IPS-20b (cell line): ENCODE measurements at regions not wholly inside any gene's neighbourhood (a gene's known extent, or its start where the extent isn't known, plus 50 kb on each side); places are given as distances from the start of the nearest gene placed in this dataset.

Experiments
- H3K27ac ChIP-seq: one replicate; pipeline ENCODE4 v1.5.1; 2013; ENCODE audit warnings: low read length
- H3K27me3 ChIP-seq: 2 replicates; pipeline ENCODE4 v1.6.1; 2013; ENCODE audit warnings: mild to moderate bottlenecking, low read length, inconsistent platforms; ENCODE audit not compliant: insufficient read depth
- H3K36me3 ChIP-seq: 2 replicates; pipeline ENCODE4 v1.6.1; 2013; ENCODE audit warnings: low read depth, mild to moderate bottlenecking, inconsistent platforms, low read length, moderate library complexity; ENCODE audit not compliant: insufficient read depth
- H3K4me1 ChIP-seq: 2 replicates; pipeline ENCODE4 v1.6.1; 2013; ENCODE audit warnings: mild to moderate bottlenecking, control low read depth, inconsistent platforms, low read length, moderate library complexity; ENCODE audit not compliant: insufficient read depth
- H3K4me3 ChIP-seq: 2 replicates; pipeline ENCODE4 v1.5.1; 2013; ENCODE audit warnings: mild to moderate bottlenecking, low read length, inconsistent platforms
- H3K9ac ChIP-seq: 2 replicates; pipeline ENCODE4 v1.6.1; 2013; ENCODE audit warnings: low read depth, mild to moderate bottlenecking, inconsistent platforms, low read length, moderate library complexity
- H3K9me3 ChIP-seq: 2 replicates; pipeline ENCODE4 v1.6.1; 2013; ENCODE audit warnings: mild to moderate bottlenecking, low read depth, low read length, inconsistent platforms; ENCODE audit not compliant: insufficient read depth

DNA sequence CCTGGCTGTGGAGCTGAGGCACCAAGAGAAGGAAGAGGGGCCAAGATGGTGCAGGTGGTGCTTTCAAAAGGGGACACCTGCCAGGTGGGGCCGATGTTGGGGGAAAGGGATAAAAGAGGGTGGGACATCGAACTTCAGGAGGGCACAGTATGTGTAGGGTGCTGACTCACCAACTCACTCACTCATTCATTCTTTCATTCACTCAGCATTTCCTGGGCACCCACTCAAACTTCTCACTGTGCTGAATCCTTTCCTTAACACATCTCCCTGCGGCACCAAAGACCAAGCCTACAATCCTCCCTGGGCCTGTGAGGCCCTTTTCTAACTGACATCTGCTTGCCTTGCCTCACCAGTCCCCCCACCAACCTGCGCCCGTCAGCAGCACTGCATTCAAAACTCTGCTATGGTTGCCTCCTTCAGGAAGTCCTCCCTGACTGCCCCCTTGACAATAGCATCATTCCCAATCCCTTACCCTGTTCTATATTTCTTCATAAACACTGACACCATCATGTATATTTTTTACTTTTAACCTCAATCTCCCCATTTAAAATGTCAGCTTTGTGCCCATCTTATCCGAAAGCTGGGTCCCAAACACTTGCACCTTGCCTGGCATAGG is 246.6 kb downstream of the MN1 start:
- Histone ChIP-seq H3K27ac (no peak overlapping the region), H3K36me3 (no peaks in the 10 kb centered on the region), H3K4me3 (no peak overlapping the region)

DNA sequence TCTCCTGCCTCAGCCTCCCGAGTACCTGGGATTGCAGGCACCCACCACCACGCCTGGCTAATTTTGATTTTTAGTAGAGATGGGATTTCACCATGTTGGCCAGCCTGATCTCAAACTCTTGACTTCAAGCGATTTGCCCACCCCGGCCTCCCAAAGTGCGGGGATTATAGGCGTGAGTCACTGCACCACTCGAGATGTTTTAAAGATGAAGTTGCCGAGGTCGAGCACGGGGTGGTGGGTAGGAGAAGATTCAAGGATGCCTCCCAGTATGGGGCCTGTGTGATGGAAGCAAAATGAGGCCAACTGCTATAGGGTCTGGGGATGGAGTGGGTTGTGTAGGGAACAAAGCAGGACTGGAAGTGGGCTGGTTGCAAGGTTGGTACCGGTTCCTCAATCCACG is 245.2 kb downstream of the MN1 start:
- no peak overlapping the region for H3K9ac ChIP-seq
- peaks cover 6% of the 10 kb centered on the region; the same call in 1 of the 2 replicates for H3K9me3 ChIP-seq
- no peaks in the 10 kb centered on the region for H3K4me1 ChIP-seq
- H3K36me3 ChIP-seq: no peaks in the 10 kb centered on the region
- no peak overlapping the region for H3K27ac ChIP-seq
- H3K4me3 ChIP-seq: no peak overlapping the region
- H3K27me3 ChIP-seq: no peaks in the 10 kb centered on the region

More for the DNA sequence above, 246.6 kb downstream of the MN1 start:
- Histone ChIP-seq H3K9ac (no peak overlapping the region), H3K4me1 (no peaks in the 10 kb centered on the region), H3K9me3 (peaks cover 6% of the 10 kb centered on the region; the same call in 1 of the 2 replicates), H3K27me3 (no peaks in the 10 kb centered on the region)

DNA sequence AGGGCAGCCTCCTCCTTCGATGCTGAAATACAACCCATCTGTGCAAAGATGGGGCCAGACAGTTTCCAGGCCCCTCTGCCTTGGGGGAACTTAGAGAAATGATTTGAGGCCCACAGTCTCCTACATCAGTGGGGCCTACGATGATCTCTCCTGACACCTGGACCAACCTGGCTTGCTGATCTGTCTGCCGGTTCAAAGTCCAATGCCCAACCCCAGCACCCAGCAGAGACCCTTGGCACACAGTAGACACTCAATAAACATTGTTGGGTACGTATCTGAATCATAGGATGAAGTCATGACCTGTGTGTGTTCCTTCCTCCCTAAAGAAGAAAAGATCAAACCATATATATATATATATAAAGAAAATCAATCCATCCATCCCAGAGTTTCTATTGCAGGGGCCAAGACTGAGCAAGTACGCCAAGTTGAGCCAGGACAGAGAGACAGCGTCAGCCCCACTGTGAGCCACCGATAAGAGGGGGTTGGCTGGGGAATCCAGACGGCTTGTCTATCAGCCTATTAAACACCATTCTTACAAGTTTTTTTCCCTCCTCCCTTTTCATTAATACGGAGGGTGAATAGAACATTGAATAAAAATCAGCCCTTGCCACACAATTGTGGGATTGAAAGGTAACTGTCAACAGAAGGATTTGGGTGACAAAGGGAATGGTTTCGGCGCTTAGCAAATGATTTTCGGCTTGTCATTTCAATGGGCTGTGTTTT is 244.1 kb downstream of the MN1 start:
- Histone ChIP-seq H3K4me1 (no peaks in the 10 kb centered on the region), H3K36me3 (no peaks in the 10 kb centered on the region), H3K27me3 (no peaks in the 10 kb centered on the region; the same call in 1 of the 2 replicates), H3K9ac (no peak overlapping the region), H3K9me3 (peaks cover 6% of the 10 kb centered on the region; the same call in 1 of the 2 replicates), H3K4me3 (no peak overlapping the region), H3K27ac (no peak overlapping the region)

DNA sequence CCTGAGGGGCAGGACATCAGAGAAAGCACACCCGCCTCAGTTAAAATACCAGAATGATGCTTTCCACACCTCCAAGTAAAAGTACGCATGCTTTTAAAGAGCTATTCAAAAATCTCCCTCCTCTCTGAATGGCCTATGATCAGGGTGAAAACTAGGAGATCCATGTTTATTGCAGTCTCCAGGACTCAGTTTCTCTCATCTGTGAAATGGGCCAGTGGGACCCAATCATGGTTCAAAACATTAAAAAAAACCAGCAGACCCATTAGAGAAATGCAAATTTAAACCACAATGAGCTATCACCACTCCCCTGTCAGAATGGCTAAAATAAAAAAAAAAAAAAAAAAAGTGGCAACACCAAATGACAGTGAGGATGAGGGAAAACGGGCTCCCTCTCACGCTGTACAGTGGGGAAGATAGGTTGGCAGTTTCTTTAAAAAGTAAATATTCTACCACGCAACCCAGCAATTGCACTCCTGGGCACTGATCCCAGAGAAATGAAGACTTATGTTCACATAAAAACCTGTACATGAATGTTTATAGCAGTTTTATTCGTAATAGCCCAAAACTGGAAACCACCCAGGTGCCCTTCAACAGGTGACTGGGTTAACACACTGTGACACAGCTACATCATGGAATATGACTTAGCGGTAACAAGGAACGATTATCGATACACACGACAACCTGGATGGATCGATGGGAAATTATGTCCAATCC is 242.7 kb downstream of the MN1 start:
- Histone ChIP-seq H3K27ac (no peak overlapping the region), H3K27me3 (no peaks in the 10 kb centered on the region; the same call in 1 of the 2 replicates), H3K36me3 (no peaks in the 10 kb centered on the region), H3K4me3 (no peak overlapping the region), H3K9me3 (no peaks in the 10 kb centered on the region), H3K4me1 (no peaks in the 10 kb centered on the region), H3K9ac (no peak overlapping the region)

DNA sequence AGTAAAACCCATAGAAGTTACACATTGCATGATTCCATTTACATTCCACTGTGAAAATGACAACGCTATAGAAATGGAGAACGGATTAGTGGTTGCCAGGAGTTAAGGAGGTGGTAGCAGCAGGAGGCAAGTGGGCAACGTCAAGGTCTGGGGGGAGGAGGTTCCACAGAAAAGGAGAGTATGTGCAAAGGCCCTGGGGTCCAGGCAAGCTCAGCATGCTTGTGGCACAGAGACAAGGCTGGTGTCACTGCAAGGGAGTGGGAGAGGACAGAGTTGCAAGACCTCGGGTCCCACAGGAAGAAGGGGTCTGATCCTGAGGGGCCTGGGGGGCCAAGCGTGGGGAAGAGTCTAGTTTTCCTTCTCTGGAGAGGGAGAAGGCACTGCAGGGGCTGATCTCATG is 240.8 kb downstream of the MN1 start:
- Histone ChIP-seq H3K36me3 (no peaks in the 10 kb centered on the region), H3K9me3 (no peaks in the 10 kb centered on the region), H3K9ac (no peak overlapping the region), H3K27me3 (no peaks in the 10 kb centered on the region; the same call in 1 of the 2 replicates), H3K4me3 (no peak overlapping the region), H3K27ac (no peak overlapping the region), H3K4me1 (no peaks in the 10 kb centered on the region)

DNA sequence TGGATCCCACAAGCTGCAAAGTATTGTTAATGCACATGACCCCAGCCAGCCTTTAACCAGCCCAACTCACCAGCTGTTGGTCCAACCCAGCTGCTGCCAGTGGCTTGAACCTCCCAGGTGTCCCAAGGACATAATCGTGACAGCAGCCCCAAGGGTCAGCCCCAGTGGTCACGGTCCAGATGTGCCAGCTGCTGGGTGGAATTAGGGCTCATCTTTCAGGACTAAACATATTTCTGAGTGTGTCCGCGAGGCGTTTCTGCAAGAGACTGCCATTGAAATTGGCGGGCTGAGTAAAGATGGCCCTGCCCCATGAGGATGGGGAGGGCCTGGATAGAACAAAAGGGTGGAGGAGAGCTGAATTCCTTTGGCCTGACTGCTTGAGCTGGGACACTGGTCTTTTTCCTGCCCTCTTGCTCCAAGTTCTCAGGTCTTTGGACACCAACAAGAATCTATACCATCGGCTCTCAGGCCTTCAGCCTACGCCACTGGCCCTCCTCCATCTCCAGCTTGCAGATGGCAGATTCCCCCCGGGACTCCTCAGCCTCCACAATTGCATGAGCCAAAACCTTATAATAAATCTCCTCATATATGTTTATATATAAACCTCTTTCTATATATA is 240.2 kb downstream of the MN1 start:
- Histone ChIP-seq H3K9me3 (no peaks in the 10 kb centered on the region), H3K4me1 (no peaks in the 10 kb centered on the region), H3K36me3 (no peaks in the 10 kb centered on the region), H3K27ac (no peak overlapping the region), H3K27me3 (peaks cover 6% of the 10 kb centered on the region; the same call in 1 of the 2 replicates), H3K4me3 (no peak overlapping the region), H3K9ac (no peak overlapping the region)

DNA sequence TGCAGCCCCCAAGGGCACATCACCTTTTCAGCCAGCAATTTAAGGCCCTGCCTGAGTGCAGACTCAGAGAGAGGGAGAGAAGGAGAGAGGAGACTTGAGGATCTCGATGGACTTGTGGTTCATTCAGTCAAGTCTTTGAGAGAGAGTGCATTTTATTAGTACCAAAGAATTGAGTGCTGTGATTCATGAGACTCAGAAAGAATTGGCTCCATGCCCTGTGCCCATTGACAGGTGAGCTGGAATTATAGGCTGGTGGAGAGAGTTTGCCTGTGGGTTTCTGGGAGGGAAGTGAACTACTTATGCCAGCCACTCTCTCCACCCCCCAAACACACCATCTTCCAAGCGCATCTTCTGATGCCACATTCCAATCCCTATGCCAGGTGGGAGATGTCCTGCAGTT is 236.8 kb downstream of the MN1 start:
- no peaks in the 10 kb centered on the region for H3K9me3 ChIP-seq
- H3K27ac ChIP-seq: no peak overlapping the region
- H3K4me3 ChIP-seq: no peak overlapping the region
- H3K4me1 ChIP-seq: no peaks in the 10 kb centered on the region
- H3K36me3 ChIP-seq: no peaks in the 10 kb centered on the region
- H3K27me3 ChIP-seq: peaks cover 8% of the 10 kb centered on the region; the same call in 1 of the 2 replicates
- no peak overlapping the region for H3K9ac ChIP-seq

DNA sequence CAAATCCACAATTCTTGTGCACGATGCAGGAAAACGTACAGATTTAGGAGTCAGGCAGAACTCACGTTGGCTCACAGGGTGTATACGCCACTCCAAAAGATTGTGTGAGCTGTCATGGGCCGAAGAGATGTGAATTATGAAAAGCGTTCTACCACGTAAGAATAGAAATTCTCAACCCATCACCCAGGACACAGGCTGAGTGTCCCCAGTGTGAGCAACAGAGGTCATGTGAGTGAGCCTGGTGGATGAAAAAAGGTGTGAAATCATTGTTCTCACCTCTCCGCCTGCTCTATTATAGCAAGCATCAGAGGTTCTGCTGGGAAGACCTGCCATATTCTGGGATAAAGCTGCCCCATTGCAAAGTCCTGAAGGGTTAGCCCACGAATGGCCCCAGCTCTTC is 235.0 kb downstream of the MN1 start:
- H3K9me3 ChIP-seq: no peaks in the 10 kb centered on the region
- no peaks in the 10 kb centered on the region for H3K36me3 ChIP-seq
- H3K27ac ChIP-seq: no peak overlapping the region
- H3K9ac ChIP-seq: no peak overlapping the region
- no peak overlapping the region for H3K4me3 ChIP-seq
- H3K27me3 ChIP-seq: peaks cover 8% of the 10 kb centered on the region; the same call in 1 of the 2 replicates
- no peaks in the 10 kb centered on the region for H3K4me1 ChIP-seq

DNA sequence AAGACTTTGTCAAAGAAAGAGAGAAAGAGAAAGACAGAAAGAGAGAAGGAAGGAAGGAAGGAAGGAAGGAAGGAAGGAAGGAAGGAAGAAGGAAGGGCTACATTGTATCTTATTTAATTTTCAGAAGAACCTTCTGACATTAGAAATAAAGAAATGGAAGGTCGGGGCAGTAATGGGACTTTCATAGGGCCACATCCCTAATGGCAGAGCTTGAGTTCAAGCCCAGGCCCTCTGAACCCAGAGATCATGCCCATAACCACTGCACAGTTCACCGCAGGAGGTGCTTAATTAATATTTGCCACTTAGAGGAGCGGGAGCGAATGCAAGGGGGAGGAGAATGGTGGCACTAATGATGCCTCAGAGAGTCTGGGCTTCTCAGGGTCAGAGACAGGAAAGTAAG is 233.3 kb downstream of the MN1 start:
- no peak overlapping the region for H3K4me3 ChIP-seq
- no peaks in the 10 kb centered on the region for H3K36me3 ChIP-seq
- H3K27me3 ChIP-seq: peaks cover 8% of the 10 kb centered on the region; the same call in 1 of the 2 replicates
- H3K9ac ChIP-seq: no peak overlapping the region
- H3K4me1 ChIP-seq: no peaks in the 10 kb centered on the region; the same call in 1 of the 2 replicates
- H3K9me3 ChIP-seq: 0 out of 2 replicates have a peak, but pooled peaks cover 2% of the 10 kb centered on the region
- no peak overlapping the region for H3K27ac ChIP-seq

DNA sequence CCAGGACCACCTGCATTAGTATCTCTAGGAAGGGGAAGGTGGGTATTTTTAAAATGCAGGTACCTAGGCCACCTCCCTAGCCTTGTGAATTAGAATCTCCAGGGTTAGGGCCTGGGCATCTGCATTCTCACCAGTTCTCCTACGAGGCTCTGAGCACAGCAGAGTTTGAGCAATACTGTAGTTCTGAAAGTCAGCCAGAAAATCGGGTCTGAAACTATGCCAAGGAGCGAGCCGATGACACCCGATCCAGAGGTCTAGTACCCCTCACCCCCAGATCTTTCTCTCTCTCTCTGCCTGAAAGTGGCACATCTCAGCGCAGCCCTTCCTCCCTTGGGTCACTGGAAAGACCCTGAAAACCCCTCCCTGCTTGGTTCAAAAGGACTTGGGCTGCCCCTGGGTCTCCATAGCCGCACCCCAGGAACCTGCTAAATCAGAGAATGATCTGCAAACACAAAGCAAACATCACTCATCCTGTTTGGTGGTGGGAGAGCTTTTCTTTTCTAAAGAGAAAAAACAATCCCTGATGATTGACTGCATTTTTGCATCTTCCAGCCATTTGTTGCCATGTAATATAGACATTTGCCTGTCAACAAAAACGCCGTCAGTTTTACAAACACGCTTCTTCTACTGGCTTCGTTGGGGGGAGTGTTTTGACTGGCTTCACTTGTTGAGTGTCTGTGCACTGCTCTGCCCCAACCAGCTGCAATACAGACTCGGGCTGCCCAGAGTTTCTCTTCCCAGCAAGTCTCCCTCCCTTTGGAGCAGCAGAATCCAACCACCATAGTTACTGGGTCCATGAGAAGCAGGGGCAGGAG is 229.9 kb downstream of the MN1 start:
- H3K4me1 ChIP-seq: no peaks in the 10 kb centered on the region; the same call in 1 of the 2 replicates
- H3K36me3 ChIP-seq: no peaks in the 10 kb centered on the region
- 0 out of 2 replicates have a peak, but pooled peaks cover 2% of the 10 kb centered on the region for H3K9me3 ChIP-seq
- no peak overlapping the region for H3K27ac ChIP-seq
- no peak overlapping the region for H3K4me3 ChIP-seq
- no peak overlapping the region for H3K9ac ChIP-seq
- H3K27me3 ChIP-seq: peaks cover 6% of the 10 kb centered on the region

DNA sequence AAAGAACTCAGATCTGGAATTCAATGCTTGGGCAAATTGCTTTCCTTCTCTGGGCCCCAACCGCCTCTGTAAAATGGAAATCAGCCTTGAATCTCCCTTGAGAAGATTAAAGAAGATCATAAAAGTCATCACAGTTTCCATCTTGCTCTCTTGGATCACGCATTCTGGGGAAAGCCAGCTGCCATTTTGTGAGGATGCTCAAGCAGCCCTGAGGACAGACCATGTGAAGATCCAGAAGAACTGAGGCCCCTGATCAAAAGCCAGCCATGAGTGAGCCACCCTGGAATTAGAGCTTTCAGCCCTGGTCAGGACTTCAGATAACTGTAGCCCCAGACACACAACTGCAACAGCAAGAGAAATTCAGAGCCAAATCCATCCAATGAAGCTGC is 229.3 kb downstream of the MN1 start:
- H3K9ac ChIP-seq: no peak overlapping the region
- no peaks in the 10 kb centered on the region for H3K36me3 ChIP-seq
- no peaks in the 10 kb centered on the region; the same call in 1 of the 2 replicates for H3K4me1 ChIP-seq
- peaks cover 6% of the 10 kb centered on the region for H3K27me3 ChIP-seq
- 0 out of 2 replicates have a peak, but pooled peaks cover 2% of the 10 kb centered on the region for H3K9me3 ChIP-seq
- H3K4me3 ChIP-seq: no peak overlapping the region
- no peak overlapping the region for H3K27ac ChIP-seq
